Erythroblast (primary cell): ENCODE measurements at regions not wholly inside any gene's neighbourhood (a gene's known extent, or its start where the extent isn't known, plus 50 kb on each side); places are given as distances from the start of the nearest gene placed in this dataset.
"Not testable (repeated sequence)": the region's sequence is repeated elsewhere in the genome, so short reads cannot be mapped to it uniquely, and the experiment has no call there.

Source experiments
- GATA1 ChIP-seq: IDR thresholded peaks from 2 replicates; pipeline ENCODE4 v1.6.1; 2011; ENCODE audit warnings: low read depth, mild to moderate bottlenecking, control low read depth, low read length, moderate library complexity
- POLR2A ChIP-seq: IDR thresholded peaks from 2 replicates; pipeline ENCODE4 v1.6.1; 2011; ENCODE audit warnings: mild to moderate bottlenecking, low read length

- TF ChIP-seq POLR2A, GATA1: not testable (repeated sequence)
These were observed 73.6 kb upstream of the LTA4H start for GRCh38 chr12:96108941-96109340.
